Spleen (tissue), 11 donors: ENCODE measurements at regions not wholly inside any gene's neighbourhood (a gene's known extent, or its start where the extent isn't known, plus 50 kb on each side); places are given as distances from the start of the nearest gene placed in this dataset.
"Not testable (repeated sequence)": the region's sequence is repeated elsewhere in the genome, so short reads cannot be mapped to it uniquely, and the experiment has no call there.

Source experiments
- DNase-seq: peaks from one replicate; pipeline ENCODE4 v3.0.0-alpha.2; 2020
- H3K27ac ChIP-seq, 8 donors: fragments of 200-600 bp; sonication (generic) in 7 of 8; 1 replicate in 4 of 8; 2 replicates in 4 of 8; pipeline versions ENCODE4 v1.5.0 to v1.8.0; 2016 to 2021; ENCODE audit warnings: inconsistent platforms in 4 of 8, mild to moderate bottlenecking in 4 of 8, moderate library complexity in 1 of 8
- H3K27me3 ChIP-seq, 7 donors: fragments of 200-600 bp; sonication (generic) in 6 of 7; replicated peaks in 1 of 7; 1 replicate in 4 of 7; 2 replicates in 3 of 7; pipeline versions ENCODE4 v1.5.0 to v1.8.0; 2016 to 2021; ENCODE audit warnings: inconsistent platforms in 3 of 7, mild to moderate bottlenecking in 1 of 7
- H3K36me3 ChIP-seq, 6 donors: fragments of 200-600 bp; sonication (generic) in 5 of 6; 1 replicate in 4 of 6; 2 replicates in 2 of 6; pipeline versions ENCODE4 v1.5.0 to v1.8.0; 2016 to 2021; ENCODE audit warnings: inconsistent platforms in 2 of 6
- H3K4me1 ChIP-seq, 6 donors: fragments of 200-600 bp; sonication (generic) in 5 of 6; 1 replicate in 3 of 6; 2 replicates in 3 of 6; pipeline versions ENCODE4 v1.5.0 to v1.8.0; 2016 to 2021; ENCODE audit warnings: inconsistent platforms in 3 of 6
- H3K4me3 ChIP-seq, 8 donors: fragments of 200-600 bp; sonication (generic) in 7 of 8; 1 replicate in 4 of 8; 2 replicates in 4 of 8; pipeline versions ENCODE4 v1.5.0 to v1.8.0; 2016 to 2021; ENCODE audit warnings: inconsistent platforms in 4 of 8, mild to moderate bottlenecking in 4 of 8, moderate library complexity in 2 of 8
- H3K9me3 ChIP-seq, 8 donors: fragments of 200-600 bp; sonication (generic) in 7 of 8; 1 replicate in 4 of 8; 2 replicates in 4 of 8; pipeline versions ENCODE4 v1.5.0 to v1.8.0; 2016 to 2021; ENCODE audit warnings: inconsistent platforms in 4 of 8
- CTCF ChIP-seq, 11 experiments: fragments of 200-600 bp in 7 of 11; fragments of 450-650 bp in 4 of 11; sonication (generic) in 4 of 11; IDR thresholded peaks in 8 of 11; conservative IDR thresholded peaks in 3 of 11; 1 replicate in 7 of 11; 2 replicates in 4 of 11; pipeline versions ENCODE4 v1.4.0 to v1.8.0; 2016 to 2021; ENCODE audit warnings: antibody characterized with exemption in 11 of 11, inconsistent platforms in 4 of 11, mild to moderate bottlenecking in 1 of 11
- POLR2A ChIP-seq, 3 donors: fragments of 450-650 bp; IDR thresholded peaks; one replicate each; pipeline ENCODE4 v1.5.1; 2017; ENCODE audit warnings: antibody characterized with exemption in 3 of 3, mild to moderate bottlenecking in 1 of 3
- POLR2AphosphoS5 ChIP-seq, 3 donors: sonication (generic); formaldehyde crosslinking; IDR thresholded peaks; one replicate each; pipeline ENCODE4 v1.5.1; 2017; ENCODE audit warnings: antibody characterized with exemption in 3 of 3
- whole genome bisulfite sequencing, 5 donors: extraction: QIAGEN DNeasy Blood & Tissue Kit in 3 of 5; methylation state at CpG; one replicate each; pipeline versions ENCODE4 v1.1.5 to v1.1.7; 2013 to 2018; 5-methylcytosine and 5-hydroxymethylcytosine counted together
- intact Hi-C: fragments of 100-400 bp; cut with DNase I; formaldehyde crosslinking; loops from one replicate; pipeline ENCODE4 v1.15.0; 2023; ENCODE audit warnings: low total_unique reads
- donor health status: healthy with polysubstance abuse.
- donor health status: DM: no; HTN: no; CAD: no; lungs with moderate emphysema.
- donor health status: DM: no; HTN: no; CAD: no.
- donor health status: Bipolar disorder and iron deficiency.
- donor health status: healthy.
- donor health status: DM: no; HTN: no; CAD: no.
- donor health status: DM: yes; HTN: yes; CAD: no.

GRCh38 chr6:141393405-141394124 is 739.2 kb upstream of the GJE1 start:
- intact Hi-C loops: no loop called here
- no peaks in the 10 kb centered on the region for H3K9me3 ChIP-seq

GRCh38 chr6:141391135-141391534 is 741.6 kb upstream of the GJE1 start:
- H3K27me3 ChIP-seq, H3K36me3 ChIP-seq, intact Hi-C loops, H3K9me3 ChIP-seq, H3K4me1 ChIP-seq, H3K27ac ChIP-seq, H3K4me3 ChIP-seq, DNase-seq: not testable (repeated sequence)
- WGBS, 5 donors: 70 to 80% (median 72%) methylated on average over 2 of the region's 2 CpGs

More at GRCh38 chr6:141393405-141394124, 739.2 kb upstream of the GJE1 start:
- WGBS, 5 donors: 88 to 96% (median 93%) methylated on average over 8 to 10 of the region's 10 CpGs
- H3K4me3 ChIP-seq: no peak overlapping the region
- TF ChIP-seq CTCF (IDR thresholded peaks at IDR 0.05 in 8 of 11, conservative IDR thresholded peaks at IDR 0.05 in 3 of 11) (no peak), POLR2AphosphoS5 (IDR thresholded peaks at IDR 0.05) (no peak), POLR2A (IDR thresholded peaks at IDR 0.05) (no peak)
- no peak overlapping the region for H3K27ac ChIP-seq
- no peaks in the 10 kb centered on the region for H3K36me3 ChIP-seq
- no peaks in the 10 kb centered on the region for H3K4me1 ChIP-seq
- no peak for DNase-seq
- H3K27me3 ChIP-seq: no peaks in the 10 kb centered on the region

- intact Hi-C loops: no loop called here
- Histone ChIP-seq H3K9me3 (no peaks in the 10 kb centered on the region), H3K36me3 (no peaks in the 10 kb centered on the region), H3K27ac (no peak overlapping the region), H3K27me3 (no peaks in the 10 kb centered on the region), H3K4me1 (no peaks in the 10 kb centered on the region), H3K4me3 (no peak overlapping the region)
- TF ChIP-seq POLR2A (IDR thresholded peaks at IDR 0.05) (no peak), CTCF (IDR thresholded peaks at IDR 0.05 in 8 of 11, conservative IDR thresholded peaks at IDR 0.05 in 3 of 11) (no peak), POLR2AphosphoS5 (IDR thresholded peaks at IDR 0.05) (no peak)
- no peak for DNase-seq
- 87 to 96% (median 91%) methylated on average over 3 of the region's 3 CpGs for WGBS, 5 donors
Measured at GRCh38 chr6:141388666-141389065, 744.1 kb upstream of the GJE1 start.

- intact Hi-C loops: no loop called here
- Histone ChIP-seq H3K27me3 (no peaks in the 10 kb centered on the region), H3K9me3 (peaks cover 0 to 15% (median 5%) of the 10 kb centered on the region in 8 donors), H3K4me1 (no peaks in the 10 kb centered on the region), H3K27ac (no peak overlapping the region), H3K36me3 (no peaks in the 10 kb centered on the region), H3K4me3 (no peak overlapping the region)
- no peak for DNase-seq
- TF ChIP-seq POLR2A (IDR thresholded peaks at IDR 0.05) (no peak), CTCF (IDR thresholded peaks at IDR 0.05 in 8 of 11, conservative IDR thresholded peaks at IDR 0.05 in 3 of 11) (no peak), POLR2AphosphoS5 (IDR thresholded peaks at IDR 0.05) (no peak)
- 75 to 91% (median 88%) methylated on average over 2 of the region's 2 CpGs for WGBS, 5 donors
Measured at GRCh38 chr6:141370438-141370837, 762.3 kb upstream of the GJE1 start.

GRCh38 chr6:141366796-141367195 is 765.9 kb upstream of the GJE1 start:
- DNase-seq, H3K4me3 ChIP-seq, intact Hi-C loops, H3K36me3 ChIP-seq, H3K27me3 ChIP-seq, H3K27ac ChIP-seq, H3K4me1 ChIP-seq: not testable (repeated sequence)
- H3K9me3 ChIP-seq: peaks cover 0 to 15% (median 5%) of the 10 kb centered on the region in 8 donors
- 50 to 88% (median 76%) methylated on average over 1 of the region's 1 CpG for WGBS, 5 donors
